GM12865 (cell line): ENCODE measurements at regions not wholly inside any gene's neighbourhood (a gene's known extent, or its start where the extent isn't known, plus 50 kb on each side); places are given as distances from the start of the nearest gene placed in this dataset.
A peak's percentile ranks its signal among the peaks of the same experiment; 100 is the strongest.

Source experiments
- DNase-seq: peaks from one replicate; pipeline ENCODE4 v3.0.0; 2010; ENCODE audit warnings: low read depth
- H3K4me3 ChIP-seq: 2 replicates; pipeline ENCODE4 v1.5.1; 2011; ENCODE audit warnings: mild to moderate bottlenecking, low read depth, low read length, control low read depth
- TF ChIP-seq, protein P1 (sequence below): IDR thresholded peaks from 2 replicates; pipeline ENCODE4 v1.5.1; 2011; ENCODE audit warnings: low read length, control low read depth, low read depth, inconsistent platforms; ENCODE audit not compliant: insufficient read depth; ENCODE audit errors: missing control alignments

GRCh38 chr15:95987299-95987698, 343.2 kb upstream of the NR2F2 start:
- H3K4me3 ChIP-seq, result no peak overlapping the region
- DNase-seq, result peak; percentile 50
- TF ChIP-seq, protein P1, sequence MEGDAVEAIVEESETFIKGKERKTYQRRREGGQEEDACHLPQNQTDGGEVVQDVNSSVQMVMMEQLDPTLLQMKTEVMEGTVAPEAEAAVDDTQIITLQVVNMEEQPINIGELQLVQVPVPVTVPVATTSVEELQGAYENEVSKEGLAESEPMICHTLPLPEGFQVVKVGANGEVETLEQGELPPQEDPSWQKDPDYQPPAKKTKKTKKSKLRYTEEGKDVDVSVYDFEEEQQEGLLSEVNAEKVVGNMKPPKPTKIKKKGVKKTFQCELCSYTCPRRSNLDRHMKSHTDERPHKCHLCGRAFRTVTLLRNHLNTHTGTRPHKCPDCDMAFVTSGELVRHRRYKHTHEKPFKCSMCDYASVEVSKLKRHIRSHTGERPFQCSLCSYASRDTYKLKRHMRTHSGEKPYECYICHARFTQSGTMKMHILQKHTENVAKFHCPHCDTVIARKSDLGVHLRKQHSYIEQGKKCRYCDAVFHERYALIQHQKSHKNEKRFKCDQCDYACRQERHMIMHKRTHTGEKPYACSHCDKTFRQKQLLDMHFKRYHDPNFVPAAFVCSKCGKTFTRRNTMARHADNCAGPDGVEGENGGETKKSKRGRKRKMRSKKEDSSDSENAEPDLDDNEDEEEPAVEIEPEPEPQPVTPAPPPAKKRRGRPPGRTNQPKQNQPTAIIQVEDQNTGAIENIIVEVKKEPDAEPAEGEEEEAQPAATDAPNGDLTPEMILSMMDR, result no peak

GRCh38 chr15:95987886-95988573, 342.5 kb upstream of the NR2F2 start:
- no peak overlapping the region for H3K4me3 ChIP-seq
- TF ChIP-seq, protein P1, result no peak
- no peak for DNase-seq

GRCh38 chr15:95988574-95988887, 342.0 kb upstream of the NR2F2 start:
- TF ChIP-seq, protein P1, result no peak
- DNase-seq, result peak; percentile 36
- no peak overlapping the region for H3K4me3 ChIP-seq

DNA sequence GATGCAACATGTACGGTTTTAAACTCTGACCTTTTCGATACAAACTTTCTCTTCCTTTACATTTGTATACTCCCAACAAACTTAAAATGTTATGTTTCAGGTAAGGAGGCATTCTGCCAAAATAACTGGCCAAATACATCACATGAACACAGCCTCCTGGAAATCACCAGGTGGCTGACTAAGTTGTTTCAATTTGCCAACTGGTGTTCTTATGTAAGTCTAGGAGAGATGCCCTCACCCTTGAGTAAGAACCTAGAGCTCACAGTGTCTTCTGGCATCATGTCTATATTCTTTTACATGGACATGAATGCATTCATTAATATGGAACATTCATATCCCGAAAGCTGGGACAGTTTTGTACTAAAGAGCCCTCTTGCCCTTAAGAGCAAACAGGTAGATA, 341.1 kb upstream of the NR2F2 start:
- TF ChIP-seq, protein P1, result no peak
- H3K4me3 ChIP-seq, result no peak overlapping the region
- DNase-seq, result peak; percentile 20

GRCh38 chr15:95990833-95991232, 339.7 kb upstream of the NR2F2 start:
- no peak overlapping the region for H3K4me3 ChIP-seq
- TF ChIP-seq, protein P1, result no peak
- DNase-seq, result peak; percentile 72

DNA sequence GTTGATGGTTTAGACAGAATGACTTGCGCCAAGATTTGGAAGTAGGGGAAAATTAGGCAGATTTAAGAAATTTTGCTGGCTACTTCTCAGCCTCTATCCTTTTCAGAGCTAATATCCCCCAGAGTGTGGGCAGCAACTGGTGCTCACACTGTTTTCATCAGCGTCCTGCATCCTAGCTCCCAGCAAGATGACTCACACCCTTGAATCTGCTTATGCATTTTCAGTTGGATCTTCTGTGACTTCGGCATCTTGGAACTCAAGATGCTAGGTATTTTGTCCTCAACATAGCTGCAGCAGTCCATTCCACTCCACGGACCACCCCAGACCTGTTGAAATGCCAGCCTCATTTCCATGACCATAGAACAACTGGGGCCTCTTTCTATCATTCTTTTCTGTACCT, 336.1 kb upstream of the NR2F2 start:
- no peak overlapping the region for H3K4me3 ChIP-seq
- TF ChIP-seq, protein P1, result no peak
- DNase-seq, result no peak
